H9 (cell line): ENCODE measurements at regions not wholly inside any gene's neighbourhood (a gene's known extent, or its start where the extent isn't known, plus 50 kb on each side); places are given as distances from the start of the nearest gene placed in this dataset.

Experiments
- DNase-seq: peaks from one replicate; pipeline ENCODE4 v3.0.0-alpha.2; 2017
- H2AFZ ChIP-seq: one replicate; pipeline ENCODE4 v1.6.1; 2013; ENCODE audit warnings: mild to moderate bottlenecking, low read length, control low read depth, moderate library complexity
- H2AK5ac ChIP-seq: 2 replicates; pipeline ENCODE4 v1.6.1; 2013; ENCODE audit warnings: low read length, control low read depth, mixed read lengths; ENCODE audit not compliant: insufficient read length
- H2BK120ac ChIP-seq: one replicate; pipeline ENCODE4 v1.6.1; 2013; ENCODE audit warnings: low read depth, mild to moderate bottlenecking, low read length, control low read depth, inconsistent platforms; ENCODE audit not compliant: poor library complexity, severe bottlenecking
- H2BK12ac ChIP-seq: 2 replicates; pipeline ENCODE4 v1.6.1; 2013; ENCODE audit warnings: low read length, control low read depth, mixed read lengths, low read depth; ENCODE audit not compliant: insufficient read length
- H2BK15ac ChIP-seq: 2 replicates; pipeline ENCODE4 v1.6.1; 2013; ENCODE audit warnings: low read depth, low read length, control low read depth
- H2BK20ac ChIP-seq: one replicate; pipeline ENCODE4 v1.6.1; 2013; ENCODE audit warnings: low read depth, mild to moderate bottlenecking, low read length, control low read depth, inconsistent platforms; ENCODE audit not compliant: poor library complexity, severe bottlenecking
- H2BK5ac ChIP-seq: 2 replicates; pipeline ENCODE4 v1.6.1; 2013; ENCODE audit warnings: low read length, control low read depth, mixed read lengths; ENCODE audit not compliant: insufficient read length
- H3K14ac ChIP-seq: 2 replicates; pipeline ENCODE4 v1.6.1; 2013; ENCODE audit warnings: low read length, control low read depth; ENCODE audit not compliant: insufficient read depth
- H3K18ac ChIP-seq: 2 replicates; pipeline ENCODE4 v1.6.1; 2013; ENCODE audit warnings: low read depth, mild to moderate bottlenecking, mixed read lengths, low read length, control low read depth; ENCODE audit not compliant: insufficient read length
- H3K23ac ChIP-seq: 2 replicates; pipeline ENCODE4 v1.6.1; 2013; ENCODE audit warnings: low read length, control low read depth, mixed read lengths, low read depth; ENCODE audit not compliant: insufficient read length
- H3K23me2 ChIP-seq: 2 replicates; pipeline ENCODE4 v1.6.1; 2013; ENCODE audit warnings: low read depth, mild to moderate bottlenecking, mixed read lengths, low read length, control low read depth; ENCODE audit not compliant: insufficient read length, poor library complexity, severe bottlenecking
- H3K27ac ChIP-seq: 2 replicates; pipeline ENCODE4 v1.5.1; 2013; ENCODE audit warnings: low read length, control low read depth, mixed read lengths, low read depth; ENCODE audit not compliant: insufficient read length
- H3K27me3 ChIP-seq: 2 replicates; pipeline ENCODE4 v1.6.1; 2013; ENCODE audit warnings: low read length, control low read depth, inconsistent platforms; ENCODE audit not compliant: insufficient read depth
- H3K4ac ChIP-seq: 2 replicates; pipeline ENCODE4 v1.6.1; 2013; ENCODE audit warnings: low read depth, mild to moderate bottlenecking, control low read depth, inconsistent platforms, low read length, moderate library complexity
- H3K4me1 ChIP-seq: 2 replicates; pipeline ENCODE4 v1.6.1; 2013; ENCODE audit warnings: low read length, control low read depth, inconsistent platforms; ENCODE audit not compliant: insufficient read depth
- H3K4me2 ChIP-seq: 2 replicates; pipeline ENCODE4 v1.6.1; 2013; ENCODE audit warnings: low read length, control low read depth, mixed read lengths; ENCODE audit not compliant: insufficient read length, insufficient read depth
- H3K56ac ChIP-seq: 2 replicates; pipeline ENCODE4 v1.6.1; 2013; ENCODE audit warnings: low read depth, mild to moderate bottlenecking, mixed read lengths, low read length, control low read depth; ENCODE audit not compliant: insufficient read length
- H3K79me1 ChIP-seq: 2 replicates; pipeline ENCODE4 v1.6.1; 2013; ENCODE audit warnings: low read depth, mild to moderate bottlenecking, moderate library complexity, low read length, control low read depth, inconsistent platforms; ENCODE audit not compliant: insufficient read depth, poor library complexity, severe bottlenecking
- H3K79me2 ChIP-seq: 2 replicates; pipeline ENCODE4 v1.6.1; 2013; ENCODE audit warnings: low read length, control low read depth, inconsistent platforms; ENCODE audit not compliant: insufficient read depth
- H3K9ac ChIP-seq: 2 replicates; pipeline ENCODE4 v1.6.1; 2013; ENCODE audit warnings: low read length, control low read depth, mixed read lengths; ENCODE audit not compliant: insufficient read length; ENCODE audit errors: extremely low read depth
- H3K9me3 ChIP-seq: one replicate; pipeline ENCODE4 v1.6.1; 2013; ENCODE audit warnings: low read depth, low read length, inconsistent platforms; ENCODE audit not compliant: control insufficient read depth
- H3T11ph ChIP-seq: one replicate; pipeline ENCODE4 v1.6.1; 2013; ENCODE audit warnings: mild to moderate bottlenecking, low read length, control low read depth, inconsistent platforms
- H4K20me1 ChIP-seq: one replicate; pipeline ENCODE4 v1.6.1; 2013; ENCODE audit not compliant: control insufficient read depth, insufficient read length, insufficient read depth
- H4K5ac ChIP-seq: 2 replicates; pipeline ENCODE4 v1.6.1; 2013; ENCODE audit warnings: low read depth, mild to moderate bottlenecking, mixed read lengths, low read length, control low read depth; ENCODE audit not compliant: insufficient read length
- H4K8ac ChIP-seq: replicated peaks from 2 replicates; pipeline ENCODE4 v1.6.1; 2013; ENCODE audit warnings: low read length, control low read depth, mixed read lengths, low read depth; ENCODE audit not compliant: insufficient read length
- H4K91ac ChIP-seq: 2 replicates; pipeline ENCODE4 v1.6.1; 2013; ENCODE audit warnings: low read depth, mild to moderate bottlenecking, moderate library complexity, mixed read lengths, low read length, control low read depth; ENCODE audit not compliant: insufficient read length
- H3K27ac Mint-ChIP-seq, 3 experiments: 2 replicates in 2 of 3; 3 replicates in 1 of 3; pipeline ENCODE4 v1.8.0; 2020 to 2021; ENCODE audit warnings: mixed read lengths in 3 of 3, mild to moderate bottlenecking in 1 of 3, moderate library complexity in 1 of 3
- H3K27me3 Mint-ChIP-seq: 2 replicates; pipeline ENCODE4 v1.8.0; 2021; ENCODE audit warnings: low read depth, mild to moderate bottlenecking, moderate library complexity, mixed read lengths
- H3K36me3 Mint-ChIP-seq, 3 experiments: 2 replicates in 2 of 3; 3 replicates in 1 of 3; pipeline ENCODE4 v1.8.0; 2020 to 2021; ENCODE audit warnings: low read depth in 3 of 3, mixed read lengths in 3 of 3; ENCODE audit not compliant: insufficient read depth in 1 of 3
- H3K4me1 Mint-ChIP-seq, 2 experiments: 2 replicates each; pipeline ENCODE4 v1.8.0; 2020; ENCODE audit warnings: mixed read lengths in 2 of 2
- H3K4me3 Mint-ChIP-seq, 2 experiments: 2 replicates in 1 of 2; 3 replicates in 1 of 2; pipeline ENCODE4 v1.8.0; 2020 to 2021; ENCODE audit warnings: mild to moderate bottlenecking in 2 of 2, mixed read lengths in 2 of 2, moderate library complexity in 1 of 2
- H3K9me3 Mint-ChIP-seq, 2 experiments: 2 replicates in 1 of 2; 3 replicates in 1 of 2; pipeline ENCODE4 v1.8.0; 2020; ENCODE audit warnings: mild to moderate bottlenecking in 2 of 2, mixed read lengths in 2 of 2, moderate library complexity in 1 of 2
- CTCF ChIP-seq: fragments of 200-600 bp; sonication (generic); conservative IDR thresholded peaks from 3 replicates; pipeline ENCODE4 v1.8.0; 2021; ENCODE audit warnings: antibody characterized with exemption, mild to moderate bottlenecking
- WGBS: extraction: QIAGEN DNeasy Blood & Tissue Kit; methylation state at CpG from one replicate; pipeline ENCODE4 v1.1.7; 2013; ENCODE audit warnings: missing lambda C conversion rate, low lambda C conversion rate, mixed read lengths; ENCODE audit not compliant: insufficient read length; ENCODE audit errors: extremely low coverage; 5-methylcytosine and 5-hydroxymethylcytosine counted together

DNA sequence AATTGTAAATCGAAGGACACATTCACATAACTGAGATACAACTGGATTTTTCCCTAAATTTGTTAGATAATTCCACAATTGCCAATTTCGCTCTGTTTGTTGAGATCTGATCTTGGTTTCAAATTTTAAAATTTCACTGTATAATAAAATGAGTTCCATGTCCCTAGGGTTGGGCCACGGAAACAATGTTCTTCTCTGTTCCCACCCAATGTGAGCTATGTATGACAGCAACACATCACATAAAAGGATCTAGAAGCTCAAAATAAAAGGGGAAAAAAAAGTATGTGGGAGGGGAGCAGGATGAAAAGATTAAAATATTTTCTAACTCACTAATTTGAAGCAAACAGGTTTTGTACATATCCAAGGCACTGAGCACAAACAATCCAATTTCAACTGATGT lies 287.8 kb upstream of the MKLN1 start:
- H3K27me3 Mint-ChIP-seq: no peaks in the 10 kb centered on the region
- Histone ChIP-seq H2AK5ac (no peak overlapping the region), H4K8ac (no peak overlapping the region), H2BK20ac (no peak overlapping the region), H3K14ac (no peak overlapping the region), H4K91ac (no peak overlapping the region), H3K4me2 (no peak overlapping the region), H3K9me3 (no peaks in the 10 kb centered on the region), H2BK5ac (no peak overlapping the region), H3K23me2 (no peaks in the 10 kb centered on the region), H3K79me2 (no peaks in the 10 kb centered on the region), H3K18ac (no peak overlapping the region), H2BK120ac (no peak overlapping the region), H3T11ph (no peak overlapping the region), H3K27me3 (no peaks in the 10 kb centered on the region), H2BK12ac (no peak overlapping the region), H3K23ac (no peak overlapping the region), H3K79me1 (no peaks in the 10 kb centered on the region), H2BK15ac (no peak overlapping the region), H2AFZ (no peak overlapping the region), H3K27ac (no peak overlapping the region), H4K20me1 (no peaks in the 10 kb centered on the region), H3K4me1 (peaks cover 6% of the 10 kb centered on the region; the same call in 1 of the 2 replicates), H3K4ac (no peak overlapping the region), H3K56ac (no peak overlapping the region), H4K5ac (no peak overlapping the region), H3K9ac (no peak overlapping the region)
- WGBS: no CpG with 5 or more reads among the region's 3 CpGs
- TF ChIP-seq CTCF: no peak
- H3K9me3 Mint-ChIP-seq: no peaks in the 10 kb centered on the region
- no peaks in the 10 kb centered on the region; a peak in 1 of 7 replicates for H3K36me3 Mint-ChIP-seq
- no peak overlapping the region for H3K27ac Mint-ChIP-seq
- DNase-seq: no peak
- H3K4me1 Mint-ChIP-seq: peaks cover 18 to 22% of the 10 kb centered on the region in 2 experiments
- no peak overlapping the region for H3K4me3 Mint-ChIP-seq
